ENCODE measurements at regions not wholly inside any gene's neighbourhood (a gene's known extent, or its start where the extent isn't known, plus 50 kb on each side); places are given as distances from the start of the nearest gene placed in this dataset.

GRCh38 chr4:36823199-36823967 lies 421.2 kb upstream of the NWD2 start:
- no peak overlapping the region for H3K27ac ChIP-seq
- DNase-seq: no peak

DNA sequence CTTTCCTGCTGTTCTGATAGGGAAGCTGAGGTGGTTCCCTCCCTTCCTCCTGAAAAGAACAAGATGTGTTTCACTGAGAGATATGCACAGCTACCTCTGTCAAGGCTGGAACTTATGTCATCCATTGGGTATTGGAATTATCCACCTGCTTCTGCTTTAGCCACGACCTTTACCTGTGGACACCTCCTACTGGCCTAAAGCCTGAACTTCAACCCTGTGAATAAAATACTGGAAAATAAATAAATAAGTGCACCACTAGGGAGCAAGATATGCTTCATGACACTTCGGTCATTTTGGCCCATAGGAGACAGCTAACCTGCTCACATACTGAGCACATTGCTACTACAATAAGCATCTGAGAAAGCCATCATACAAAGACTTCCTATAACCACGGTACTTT lies 419.9 kb upstream of the NWD2 start:
- no peak overlapping the region for H3K27ac ChIP-seq
- no peak for DNase-seq
- peaks cover 2% of the 10 kb centered on the region for H3K9me3 ChIP-seq (ENCODE audit: severe bottlenecking)
- no peak overlapping the region for H3K4me3 ChIP-seq (ENCODE audit: low read depth, low read length)
- TF ChIP-seq, protein P1, sequence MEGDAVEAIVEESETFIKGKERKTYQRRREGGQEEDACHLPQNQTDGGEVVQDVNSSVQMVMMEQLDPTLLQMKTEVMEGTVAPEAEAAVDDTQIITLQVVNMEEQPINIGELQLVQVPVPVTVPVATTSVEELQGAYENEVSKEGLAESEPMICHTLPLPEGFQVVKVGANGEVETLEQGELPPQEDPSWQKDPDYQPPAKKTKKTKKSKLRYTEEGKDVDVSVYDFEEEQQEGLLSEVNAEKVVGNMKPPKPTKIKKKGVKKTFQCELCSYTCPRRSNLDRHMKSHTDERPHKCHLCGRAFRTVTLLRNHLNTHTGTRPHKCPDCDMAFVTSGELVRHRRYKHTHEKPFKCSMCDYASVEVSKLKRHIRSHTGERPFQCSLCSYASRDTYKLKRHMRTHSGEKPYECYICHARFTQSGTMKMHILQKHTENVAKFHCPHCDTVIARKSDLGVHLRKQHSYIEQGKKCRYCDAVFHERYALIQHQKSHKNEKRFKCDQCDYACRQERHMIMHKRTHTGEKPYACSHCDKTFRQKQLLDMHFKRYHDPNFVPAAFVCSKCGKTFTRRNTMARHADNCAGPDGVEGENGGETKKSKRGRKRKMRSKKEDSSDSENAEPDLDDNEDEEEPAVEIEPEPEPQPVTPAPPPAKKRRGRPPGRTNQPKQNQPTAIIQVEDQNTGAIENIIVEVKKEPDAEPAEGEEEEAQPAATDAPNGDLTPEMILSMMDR (IDR thresholded peaks at IDR 0.05; ENCODE audit: low read depth, low read length): no peak
- no peaks in the 10 kb centered on the region for H3K36me3 ChIP-seq
- H3K27me3 ChIP-seq (ENCODE audit: insufficient read depth, low read depth, severe bottlenecking): peaks cover 72% of the 10 kb centered on the region

More at GRCh38 chr4:36823199-36823967, 421.2 kb upstream of the NWD2 start:
- Histone ChIP-seq H3K36me3 (no peaks in the 10 kb centered on the region), H3K4me3 (ENCODE audit: low read depth, low read length) (no peak overlapping the region), H3K27me3 (ENCODE audit: insufficient read depth, low read depth, severe bottlenecking) (peaks cover 69% of the 10 kb centered on the region), H3K9me3 (ENCODE audit: severe bottlenecking) (peaks cover 2% of the 10 kb centered on the region)
- TF ChIP-seq, protein P1 (IDR thresholded peaks at IDR 0.05; ENCODE audit: low read depth, low read length): no peak

- no peaks in the 10 kb centered on the region for H3K9me3 ChIP-seq (ENCODE audit: severe bottlenecking)
- TF ChIP-seq, protein P1 (IDR thresholded peaks at IDR 0.05; ENCODE audit: low read depth, low read length): no peak
These were observed 409.3 kb upstream of the NWD2 start for GRCh38 chr4:36835246-36835645.

GRCh38 chr4:36841583-36842326 lies 402.8 kb upstream of the NWD2 start:
- TF ChIP-seq, protein P1 (IDR thresholded peaks at IDR 0.05; ENCODE audit: low read depth, low read length): no peak
- H3K9me3 ChIP-seq (ENCODE audit: severe bottlenecking): no peaks in the 10 kb centered on the region
- no peaks in the 10 kb centered on the region for H3K36me3 ChIP-seq
- H3K27me3 ChIP-seq (ENCODE audit: insufficient read depth, low read depth, severe bottlenecking): peaks cover 56% of the 10 kb centered on the region
- no peak overlapping the region for H3K27ac ChIP-seq
- H3K4me3 ChIP-seq (ENCODE audit: low read depth, low read length): no peak overlapping the region
- no peak for DNase-seq

More at GRCh38 chr4:36835246-36835645, 409.3 kb upstream of the NWD2 start:
- DNase-seq: no peak
- no peaks in the 10 kb centered on the region for H3K36me3 ChIP-seq
- H3K27me3 ChIP-seq (ENCODE audit: insufficient read depth, low read depth, severe bottlenecking): peaks cover 66% of the 10 kb centered on the region
- H3K4me3 ChIP-seq (ENCODE audit: low read depth, low read length): no peak overlapping the region
- H3K27ac ChIP-seq: no peak overlapping the region

DNA sequence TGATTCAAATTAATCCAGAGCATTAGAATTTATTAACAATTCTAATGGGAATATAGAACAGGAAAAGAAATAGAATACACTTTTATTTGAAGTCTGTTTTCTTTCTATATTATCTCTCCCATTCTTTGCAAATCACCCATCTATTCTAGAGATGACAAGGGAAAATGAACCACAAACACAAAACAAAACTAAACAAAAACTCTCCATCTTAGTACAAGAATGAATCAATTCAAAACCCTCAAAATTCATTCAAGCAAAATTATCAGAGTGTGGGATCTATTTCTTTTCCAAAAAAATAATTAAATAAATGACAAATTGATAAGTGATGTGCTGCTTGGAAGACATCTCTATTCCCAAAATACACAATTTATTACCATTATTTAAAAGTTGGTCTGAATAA lies 400.1 kb upstream of the NWD2 start:
- Histone ChIP-seq H3K27ac (no peak overlapping the region), H3K4me3 (ENCODE audit: low read depth, low read length) (no peak overlapping the region), H3K9me3 (ENCODE audit: severe bottlenecking) (no peaks in the 10 kb centered on the region), H3K36me3 (no peaks in the 10 kb centered on the region), H3K27me3 (ENCODE audit: insufficient read depth, low read depth, severe bottlenecking) (peaks cover 55% of the 10 kb centered on the region)
- TF ChIP-seq, protein P1 (IDR thresholded peaks at IDR 0.05; ENCODE audit: low read depth, low read length): no peak
- DNase-seq: no peak

Measured in WERI-Rb-1 (cell line).